ENCODE measurements at regions not wholly inside any gene's neighbourhood (a gene's known extent, or its start where the extent isn't known, plus 50 kb on each side); places are given as distances from the start of the nearest gene placed in this dataset.

GRCh38 chr11:113567867-113568544 is 92.8 kb upstream of the DRD2 start:
- no peak for TF ChIP-seq CTCF (conservative IDR thresholded peaks at IDR 0.05; ENCODE audit: low read depth, low read length)
- H3K4me3 ChIP-seq (ENCODE audit: low read length): no peak overlapping the region
- no peak for DNase-seq (ENCODE audit: low read depth)

- H3K4me3 ChIP-seq (ENCODE audit: low read length): no peak overlapping the region
- TF ChIP-seq CTCF (conservative IDR thresholded peaks at IDR 0.05; ENCODE audit: low read depth, low read length): no peak
- DNase-seq (ENCODE audit: low read depth): no peak
Observed at GRCh38 chr11:113567097-113567496, 91.9 kb upstream of the DRD2 start.

GRCh38 chr11:113564527-113565130 is 89.4 kb upstream of the DRD2 start:
- no peak for DNase-seq (ENCODE audit: low read depth)
- no peak for TF ChIP-seq CTCF (conservative IDR thresholded peaks at IDR 0.05; ENCODE audit: low read depth, low read length)
- no peak overlapping the region for H3K4me3 ChIP-seq (ENCODE audit: low read length)

- no peak overlapping the region for H3K4me3 ChIP-seq (ENCODE audit: low read length)
- TF ChIP-seq CTCF (conservative IDR thresholded peaks at IDR 0.05; ENCODE audit: low read depth, low read length): no peak
- DNase-seq (ENCODE audit: low read depth): no peak
Observed at GRCh38 chr11:113563766-113564526, 88.7 kb upstream of the DRD2 start.

GRCh38 chr11:113562981-113563461 is 87.8 kb upstream of the DRD2 start:
- DNase-seq (ENCODE audit: low read depth): no peak
- no peak overlapping the region for H3K4me3 ChIP-seq (ENCODE audit: low read length)
- no peak for TF ChIP-seq CTCF (conservative IDR thresholded peaks at IDR 0.05; ENCODE audit: low read depth, low read length)

GRCh38 chr11:113562576-113562975 is 87.4 kb upstream of the DRD2 start:
- DNase-seq (ENCODE audit: low read depth): no peak
- TF ChIP-seq CTCF (conservative IDR thresholded peaks at IDR 0.05; ENCODE audit: low read depth, low read length): no peak
- H3K4me3 ChIP-seq (ENCODE audit: low read length): no peak overlapping the region

Data from retinal pigment epithelial cell (primary cell).